ENCODE measurements at regions not wholly inside any gene's neighbourhood (a gene's known extent, or its start where the extent isn't known, plus 50 kb on each side); places are given as distances from the start of the nearest gene placed in this dataset.

DNA sequence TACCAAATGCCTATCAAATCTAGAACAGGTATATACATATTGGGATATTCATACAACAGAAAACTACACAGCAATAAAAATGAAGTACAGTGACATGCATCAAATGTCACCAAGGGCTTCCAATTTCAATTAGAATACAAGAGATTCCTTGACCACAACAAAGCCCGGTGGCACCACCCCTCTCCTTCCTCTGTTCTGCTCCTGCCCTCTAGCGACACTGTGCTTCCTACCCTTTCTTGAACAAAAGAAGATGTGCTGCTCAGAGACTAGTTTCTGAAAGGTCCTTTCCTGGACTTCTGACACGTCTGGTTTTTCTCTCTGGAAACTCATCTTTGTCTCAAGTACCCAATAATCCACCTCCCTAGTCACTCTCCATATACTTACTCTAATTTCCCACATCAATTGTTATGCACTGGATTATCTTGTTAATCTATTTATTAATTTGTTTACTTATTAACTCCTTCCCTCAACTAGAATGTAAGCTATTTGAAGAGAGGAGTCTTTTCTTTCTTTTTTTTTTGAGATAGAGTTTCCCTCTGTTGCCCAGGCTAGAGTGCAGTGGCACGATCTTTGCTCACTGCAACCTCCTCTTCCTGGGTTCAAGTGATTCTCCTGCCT is 70.4 kb upstream of the CTSV start:
- Histone ChIP-seq H2BK5ac (ENCODE audit: low read depth, low read length) (no peak overlapping the region), H2BK15ac (ENCODE audit: low read length) (no peak overlapping the region), H2BK120ac (replicated peaks; ENCODE audit: low read depth, low read length) (no peak overlapping the region), H2AK5ac (ENCODE audit: low read depth, low read length) (no peak overlapping the region), H2AFZ (ENCODE audit: low read length) (no peak overlapping the region), H3K79me2 (ENCODE audit: control insufficient read depth in 1 of 2, insufficient read depth in 2 of 2, low read length in 2 of 2) (no peaks in the 10 kb centered on the region), H3K18ac (ENCODE audit: extremely low read depth, low read length) (no peak overlapping the region), H4K20me1 (replicated peaks in 1 of 2; ENCODE audit: control insufficient read depth in 1 of 2, insufficient read depth in 2 of 2, low read length in 2 of 2) (no peaks in the 10 kb centered on the region), H3K9ac (replicated peaks in 1 of 4; ENCODE audit: extremely low read depth in 1 of 4, low read depth in 3 of 4, low read length in 3 of 4) (no peak overlapping the region), H3K27me3 (replicated peaks in 1 of 4; ENCODE audit: control insufficient read depth in 3 of 4, extremely low read depth in 1 of 4, insufficient read depth in 3 of 4, low read length in 3 of 4) (no peaks in the 10 kb centered on the region), H2BK20ac (ENCODE audit: low read length) (no peak overlapping the region), H3K4ac (replicated peaks; ENCODE audit: insufficient read length, low read depth, low read length) (no peak overlapping the region), H4K5ac (ENCODE audit: insufficient read length, low read depth, low read length) (no peak overlapping the region), H3K4me2 (ENCODE audit: insufficient read depth in 1 of 2, low read depth in 2 of 2, low read length in 2 of 2) (no peak overlapping the region), H3K27ac (ENCODE audit: low read depth, low read length) (no peak overlapping the region), H3K36me3 (ENCODE audit: control insufficient read depth in 2 of 4, insufficient read depth in 4 of 4, low read length in 3 of 4) (peaks cover 0 to 6% (median 0%) of the 10 kb centered on the region in 4 experiments; a peak in 2 of 8 replicates), H4K91ac (replicated peaks; ENCODE audit: insufficient read length, low read length) (no peak overlapping the region), H3K56ac (replicated peaks; ENCODE audit: insufficient read length, low read depth, low read length) (no peak overlapping the region), H2BK12ac (ENCODE audit: low read depth, low read length) (no peak overlapping the region), H3K23me2 (ENCODE audit: low read depth, low read length) (no peaks in the 10 kb centered on the region), H3K9me3 (ENCODE audit: insufficient read depth in 2 of 2, low read depth in 1 of 2, low read length in 1 of 2) (no peaks in the 10 kb centered on the region), H3K79me1 (ENCODE audit: low read depth, low read length) (no peaks in the 10 kb centered on the region), H3K4me3 (ENCODE audit: extremely low read depth in 1 of 4, insufficient read depth in 2 of 4, low read depth in 3 of 4, low read length in 4 of 4) (no peak overlapping the region), H4K8ac (ENCODE audit: extremely low read depth, insufficient read depth, low read length) (no peak overlapping the region), H3K14ac (ENCODE audit: insufficient read length) (no peak overlapping the region), H3K4me1 (replicated peaks in 1 of 4; ENCODE audit: control insufficient read depth in 3 of 4, insufficient read depth in 4 of 4, low read length in 3 of 4) (no peaks in the 10 kb centered on the region), H3K23ac (ENCODE audit: insufficient read length) (no peak overlapping the region)
- ChIA-PET CTCF (ENCODE audit: partially characterized antibody) (interaction anchor here (0.7 to 1.8 kb wide), 9 partner anchors 18 to 255 kb away, joined by 3 to 10 read pairs (median 3); partner anchors contain the start of gene CTSV), POLR2A (ENCODE audit: partially characterized antibody) (interaction anchor here (0.8 to 0.9 kb wide), 2 partner anchors 250 to 254 kb away, joined by 3 to 4 read pairs; no protein-coding TSS in a partner anchor)
- FAIRE-seq (peak; percentile 39), DNase-seq (ENCODE audit: low read depth in 1 of 2, low spot score in 2 of 2) (peak; percentile 43 to 67)
- WGBS, 2 experiments (ENCODE audit: extremely low coverage in 1 of 2, insufficient coverage in 1 of 2, insufficient read length in 1 of 2, insufficient replicate concordance in 2 of 2, low coverage in 1 of 2, low lambda C conversion rate in 2 of 2, missing lambda C conversion rate in 1 of 2): 31% methylated on average over 4 of the region's 4 CpGs; no CpG with 5 or more reads in 1 of the 2 experiments
- TF ChIP-seq MAFK (IDR thresholded peaks at IDR 0.05; ENCODE audit: low read depth, low read length): no peak
- peak; percentile 93 to 95 for TF ChIP-seq RAD21 (IDR thresholded peaks at IDR 0.05 in 1 of 2, conservative IDR thresholded peaks at IDR 0.05 in 1 of 2; ENCODE audit: low read depth in 2 of 2, low read length in 2 of 2)
- TF ChIP-seq, protein P1, sequence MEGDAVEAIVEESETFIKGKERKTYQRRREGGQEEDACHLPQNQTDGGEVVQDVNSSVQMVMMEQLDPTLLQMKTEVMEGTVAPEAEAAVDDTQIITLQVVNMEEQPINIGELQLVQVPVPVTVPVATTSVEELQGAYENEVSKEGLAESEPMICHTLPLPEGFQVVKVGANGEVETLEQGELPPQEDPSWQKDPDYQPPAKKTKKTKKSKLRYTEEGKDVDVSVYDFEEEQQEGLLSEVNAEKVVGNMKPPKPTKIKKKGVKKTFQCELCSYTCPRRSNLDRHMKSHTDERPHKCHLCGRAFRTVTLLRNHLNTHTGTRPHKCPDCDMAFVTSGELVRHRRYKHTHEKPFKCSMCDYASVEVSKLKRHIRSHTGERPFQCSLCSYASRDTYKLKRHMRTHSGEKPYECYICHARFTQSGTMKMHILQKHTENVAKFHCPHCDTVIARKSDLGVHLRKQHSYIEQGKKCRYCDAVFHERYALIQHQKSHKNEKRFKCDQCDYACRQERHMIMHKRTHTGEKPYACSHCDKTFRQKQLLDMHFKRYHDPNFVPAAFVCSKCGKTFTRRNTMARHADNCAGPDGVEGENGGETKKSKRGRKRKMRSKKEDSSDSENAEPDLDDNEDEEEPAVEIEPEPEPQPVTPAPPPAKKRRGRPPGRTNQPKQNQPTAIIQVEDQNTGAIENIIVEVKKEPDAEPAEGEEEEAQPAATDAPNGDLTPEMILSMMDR (IDR thresholded peaks at IDR 0.05; ENCODE audit: control extremely low read depth in 1 of 3, insufficient read depth in 1 of 3, low read depth in 1 of 3, low read length in 3 of 3): peak; percentile 62 to 82 (median 78)

Data from H1 (cell line).